ENCODE measurements at regions not wholly inside any gene's neighbourhood (a gene's known extent, or its start where the extent isn't known, plus 50 kb on each side); places are given as distances from the start of the nearest gene placed in this dataset.

DNA sequence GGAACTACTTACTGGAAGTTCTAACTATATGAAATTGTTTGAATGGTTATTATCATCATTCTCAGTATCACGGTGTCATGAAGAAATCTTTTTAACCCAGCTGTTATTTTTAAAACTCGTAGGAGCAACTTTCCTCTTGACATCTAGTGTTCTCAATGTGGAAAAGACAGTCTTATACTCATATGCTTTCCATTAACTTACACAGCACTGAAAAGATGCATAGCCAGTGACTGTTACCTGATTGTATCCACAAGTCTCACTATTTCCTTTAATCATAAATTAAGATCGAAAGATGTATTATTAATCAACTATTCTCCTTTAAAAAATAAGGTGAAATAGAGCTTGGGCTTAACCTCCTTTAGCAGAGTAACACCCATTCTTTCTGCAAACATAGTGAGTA is 59.7 kb upstream of the TNFSF4 start:
- TF ChIP-seq, protein P1, sequence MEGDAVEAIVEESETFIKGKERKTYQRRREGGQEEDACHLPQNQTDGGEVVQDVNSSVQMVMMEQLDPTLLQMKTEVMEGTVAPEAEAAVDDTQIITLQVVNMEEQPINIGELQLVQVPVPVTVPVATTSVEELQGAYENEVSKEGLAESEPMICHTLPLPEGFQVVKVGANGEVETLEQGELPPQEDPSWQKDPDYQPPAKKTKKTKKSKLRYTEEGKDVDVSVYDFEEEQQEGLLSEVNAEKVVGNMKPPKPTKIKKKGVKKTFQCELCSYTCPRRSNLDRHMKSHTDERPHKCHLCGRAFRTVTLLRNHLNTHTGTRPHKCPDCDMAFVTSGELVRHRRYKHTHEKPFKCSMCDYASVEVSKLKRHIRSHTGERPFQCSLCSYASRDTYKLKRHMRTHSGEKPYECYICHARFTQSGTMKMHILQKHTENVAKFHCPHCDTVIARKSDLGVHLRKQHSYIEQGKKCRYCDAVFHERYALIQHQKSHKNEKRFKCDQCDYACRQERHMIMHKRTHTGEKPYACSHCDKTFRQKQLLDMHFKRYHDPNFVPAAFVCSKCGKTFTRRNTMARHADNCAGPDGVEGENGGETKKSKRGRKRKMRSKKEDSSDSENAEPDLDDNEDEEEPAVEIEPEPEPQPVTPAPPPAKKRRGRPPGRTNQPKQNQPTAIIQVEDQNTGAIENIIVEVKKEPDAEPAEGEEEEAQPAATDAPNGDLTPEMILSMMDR (conservative IDR thresholded peaks at IDR 0.05 in 1 of 2, IDR thresholded peaks at IDR 0.05 in 1 of 2; ENCODE audit: low read depth in 1 of 2, low read length in 2 of 2) = no peak
- TF ChIP-seq EZH2 (IDR thresholded peaks at IDR 0.05; ENCODE audit: low read length, missing control alignments) = no peak
- Histone ChIP-seq H3K79me2 (ENCODE audit: control insufficient read depth, insufficient read depth, low read length) (no peaks in the 10 kb centered on the region), H3K4me3 (replicated peaks in 1 of 4; ENCODE audit: control extremely low read depth in 1 of 4, insufficient read depth in 1 of 4, low read depth in 3 of 4, low read length in 4 of 4) (no peak overlapping the region), H3K27ac (ENCODE audit: insufficient read depth, low read length) (no peak overlapping the region), H3K4me1 (ENCODE audit: control insufficient read depth, extremely low read depth, insufficient read depth, low read length) (peaks cover 2% of the 10 kb centered on the region), H3K9me3 (ENCODE audit: control insufficient read depth, insufficient read depth, low read depth, low read length) (no peaks in the 10 kb centered on the region), H2AFZ (ENCODE audit: low read length) (no peak overlapping the region), H3K27me3 (ENCODE audit: control insufficient read depth, insufficient read depth, low read length) (no peaks in the 10 kb centered on the region), H3K4me2 (ENCODE audit: extremely low read depth, insufficient read depth, low read length) (no peak overlapping the region), H3K9ac (ENCODE audit: insufficient read depth, low read length) (no peak overlapping the region), H4K20me1 (ENCODE audit: control insufficient read depth, extremely low read depth, insufficient read depth, low read length) (no peaks in the 10 kb centered on the region), H3K36me3 (ENCODE audit: control insufficient read depth, insufficient read depth, low read length) (no peaks in the 10 kb centered on the region)
- no peak for DNase-seq (ENCODE audit: low read depth in 2 of 2)

DNA sequence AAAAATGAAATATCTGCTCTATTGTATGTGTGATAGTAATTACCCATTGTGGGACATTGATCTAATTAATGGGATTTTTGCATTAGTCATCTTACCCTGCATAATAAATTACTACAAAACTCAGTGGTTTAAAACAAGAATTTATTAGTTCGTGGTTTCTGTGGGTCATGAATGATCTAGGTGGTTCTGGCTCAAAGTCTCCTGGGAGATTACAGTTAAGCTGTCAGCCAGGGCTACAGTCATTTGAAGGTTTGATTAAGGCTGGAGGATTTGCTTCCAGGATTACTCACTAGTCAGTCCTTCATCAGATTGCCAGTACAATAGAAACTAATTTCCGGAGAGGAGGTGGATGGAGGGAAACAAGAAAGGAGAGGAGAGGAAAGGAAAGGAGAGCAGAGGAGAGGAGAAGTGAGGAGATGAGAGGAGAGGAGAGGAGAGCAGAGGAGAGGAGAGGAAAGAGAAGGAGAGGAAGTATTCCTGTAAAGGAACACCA is 60.4 kb upstream of the TNFSF4 start:
- H4K20me1 ChIP-seq (ENCODE audit: control insufficient read depth, extremely low read depth, insufficient read depth, low read length) = no peaks in the 10 kb centered on the region
- DNase-seq (ENCODE audit: low read depth in 2 of 2) = peak; percentile 53 to 98
- H3K36me3 ChIP-seq (ENCODE audit: control insufficient read depth, insufficient read depth, low read length) = no peaks in the 10 kb centered on the region
- no peaks in the 10 kb centered on the region for H3K9me3 ChIP-seq (ENCODE audit: control insufficient read depth, insufficient read depth, low read depth, low read length)
- H3K4me3 ChIP-seq (replicated peaks in 1 of 4; ENCODE audit: control extremely low read depth in 1 of 4, insufficient read depth in 1 of 4, low read depth in 3 of 4, low read length in 4 of 4) = no peak overlapping the region
- no peak overlapping the region for H3K27ac ChIP-seq (ENCODE audit: insufficient read depth, low read length)
- H3K79me2 ChIP-seq (ENCODE audit: control insufficient read depth, insufficient read depth, low read length) = no peaks in the 10 kb centered on the region
- TF ChIP-seq, protein P1 (conservative IDR thresholded peaks at IDR 0.05 in 1 of 2, IDR thresholded peaks at IDR 0.05 in 1 of 2; ENCODE audit: low read depth in 1 of 2, low read length in 2 of 2) = no peak
- TF ChIP-seq EZH2 (IDR thresholded peaks at IDR 0.05; ENCODE audit: low read length, missing control alignments) = no peak
- no peak overlapping the region for H2AFZ ChIP-seq (ENCODE audit: low read length)
- H3K27me3 ChIP-seq (ENCODE audit: control insufficient read depth, insufficient read depth, low read length) = no peaks in the 10 kb centered on the region
- H3K9ac ChIP-seq (ENCODE audit: insufficient read depth, low read length) = no peak overlapping the region
- H3K4me2 ChIP-seq (ENCODE audit: extremely low read depth, insufficient read depth, low read length) = no peak overlapping the region
- peaks cover 2% of the 10 kb centered on the region for H3K4me1 ChIP-seq (ENCODE audit: control insufficient read depth, extremely low read depth, insufficient read depth, low read length)

GRCh38 chr1:173268261-173268660 is 61.1 kb upstream of the TNFSF4 start:
- H4K20me1 ChIP-seq (ENCODE audit: control insufficient read depth, extremely low read depth, insufficient read depth, low read length) = no peaks in the 10 kb centered on the region
- H3K27ac ChIP-seq (ENCODE audit: insufficient read depth, low read length) = no peak overlapping the region
- H3K36me3 ChIP-seq (ENCODE audit: control insufficient read depth, insufficient read depth, low read length) = no peaks in the 10 kb centered on the region
- no peaks in the 10 kb centered on the region for H3K27me3 ChIP-seq (ENCODE audit: control insufficient read depth, insufficient read depth, low read length)
- peaks cover 2% of the 10 kb centered on the region for H3K4me1 ChIP-seq (ENCODE audit: control insufficient read depth, extremely low read depth, insufficient read depth, low read length)
- no peak overlapping the region for H3K4me2 ChIP-seq (ENCODE audit: extremely low read depth, insufficient read depth, low read length)
- DNase-seq (ENCODE audit: low read depth in 2 of 2) = no peak
- H3K9me3 ChIP-seq (ENCODE audit: control insufficient read depth, insufficient read depth, low read depth, low read length) = no peaks in the 10 kb centered on the region
- TF ChIP-seq EZH2 (IDR thresholded peaks at IDR 0.05; ENCODE audit: low read length, missing control alignments) = no peak
- TF ChIP-seq, protein P1 (conservative IDR thresholded peaks at IDR 0.05 in 1 of 2, IDR thresholded peaks at IDR 0.05 in 1 of 2; ENCODE audit: low read depth in 1 of 2, low read length in 2 of 2) = no peak
- no peak overlapping the region for H2AFZ ChIP-seq (ENCODE audit: low read length)
- H3K9ac ChIP-seq (ENCODE audit: insufficient read depth, low read length) = no peak overlapping the region
- no peaks in the 10 kb centered on the region for H3K79me2 ChIP-seq (ENCODE audit: control insufficient read depth, insufficient read depth, low read length)
- no peak overlapping the region for H3K4me3 ChIP-seq (replicated peaks in 1 of 4; ENCODE audit: control extremely low read depth in 1 of 4, insufficient read depth in 1 of 4, low read depth in 3 of 4, low read length in 4 of 4)

All from fibroblast of lung (primary cell).